IMR-90 (cell line): ENCODE measurements at regions not wholly inside any gene's neighbourhood (a gene's known extent, or its start where the extent isn't known, plus 50 kb on each side); places are given as distances from the start of the nearest gene placed in this dataset.

Experiments used
- ATAC-seq: fragments of 200-7000 bp; cut with Tn5 transposase; 2 replicates; pipeline ENCODE4 v1.9.1; 2020; ENCODE audit warnings: low read depth, mild to moderate bottlenecking, moderate library complexity
- BruUV-seq: library from RNA; stranded (reverse); fragments of 400-500 nt; replicated peaks from 2 replicates; lab custom pipeline; 2021; lab: Mats Ljungman, UMichigan
- CTCF ChIA-PET: fragments of 300-600 bp; formaldehyde crosslinking; extraction: SDS; loops from one replicate; lab custom pipeline; 2021; ENCODE audit warnings: antibody characterized with exemption; lab: Yijun Ruan, JAX
- POLR2A ChIA-PET: fragments of 300-600 bp; sonication (Branson Sonifier 250); formaldehyde crosslinking; loops from one replicate; lab custom pipeline; 2022; ENCODE audit warnings: antibody characterized with exemption; ENCODE audit not compliant: unreplicated experiment; lab: Charles Lee
- DNase-seq: peaks from one replicate; pipeline ENCODE4 v3.0.0; 2013
- H2AFZ ChIP-seq: replicated peaks from 2 replicates; pipeline ENCODE3; 2013; ENCODE audit warnings: low read length, mild to moderate bottlenecking; ENCODE audit not compliant: poor library complexity
- H2AK5ac ChIP-seq: 2 replicates; pipeline ENCODE4 v1.6.1; 2013; ENCODE audit warnings: low read depth, low read length, inconsistent platforms
- H2AK9ac ChIP-seq: replicated peaks from 2 replicates; pipeline ENCODE3; 2013; ENCODE audit warnings: mild to moderate bottlenecking, low read depth, low read length, moderate library complexity; ENCODE audit not compliant: poor library complexity
- H2BK120ac ChIP-seq: 2 replicates; pipeline ENCODE4 v1.6.1; 2013; ENCODE audit warnings: low read depth, low read length, inconsistent platforms
- H2BK15ac ChIP-seq: 3 replicates; pipeline ENCODE4 v1.6.1; 2013; ENCODE audit warnings: low read depth, low read length, inconsistent platforms
- H2BK20ac ChIP-seq: 2 replicates; pipeline ENCODE4 v1.6.1; 2013; ENCODE audit warnings: low read depth, mild to moderate bottlenecking, inconsistent platforms, low read length, moderate library complexity
- H2BK5ac ChIP-seq: 2 replicates; pipeline ENCODE4 v1.6.1; 2013; ENCODE audit warnings: mild to moderate bottlenecking, low read depth, low read length, inconsistent platforms; ENCODE audit not compliant: poor library complexity, severe bottlenecking
- H3K14ac ChIP-seq: replicated peaks from 2 replicates; pipeline ENCODE4 v1.6.1; 2013; ENCODE audit warnings: low read depth, low read length, inconsistent platforms
- H3K18ac ChIP-seq: 2 replicates; pipeline ENCODE4 v1.6.1; 2013; ENCODE audit warnings: low read depth, low read length, control low read depth
- H3K23ac ChIP-seq: 2 replicates; pipeline ENCODE4 v1.6.1; 2013; ENCODE audit warnings: low read depth, low read length, inconsistent platforms
- H3K27ac ChIP-seq: 2 replicates; pipeline ENCODE4 v1.5.1; 2013; ENCODE audit warnings: mild to moderate bottlenecking, control low read depth, low read length; ENCODE audit not compliant: insufficient read depth
- H3K27me3 ChIP-seq: 2 replicates; pipeline ENCODE4 v1.6.1; 2013; ENCODE audit warnings: low read length; ENCODE audit not compliant: control insufficient read depth, insufficient read depth
- H3K36me3 ChIP-seq: 2 replicates; pipeline ENCODE4 v1.6.1; 2013; ENCODE audit warnings: low read length, mixed read lengths; ENCODE audit not compliant: control insufficient read depth, insufficient read depth
- H3K4ac ChIP-seq: 2 replicates; pipeline ENCODE4 v1.6.1; 2013; ENCODE audit warnings: low read depth, low read length, inconsistent platforms
- H3K4me1 ChIP-seq: 2 replicates; pipeline ENCODE4 v1.6.1; 2013; ENCODE audit warnings: low read length, mixed read lengths; ENCODE audit not compliant: control insufficient read depth, insufficient read depth
- H3K4me2 ChIP-seq: 2 replicates; pipeline ENCODE4 v1.6.1; 2013; ENCODE audit warnings: low read depth, mild to moderate bottlenecking, control low read depth, low read length, moderate library complexity
- H3K4me3 ChIP-seq: 2 replicates; pipeline ENCODE4 v1.5.1; 2013; ENCODE audit warnings: low read depth, mild to moderate bottlenecking, control low read depth, low read length, moderate library complexity; ENCODE audit not compliant: insufficient read depth
- H3K56ac ChIP-seq: 2 replicates; pipeline ENCODE4 v1.6.1; 2013; ENCODE audit warnings: low read length, inconsistent platforms; ENCODE audit not compliant: insufficient read depth; ENCODE audit errors: extremely low read depth
- H3K79me1 ChIP-seq, 2 experiments: 2 replicates each; pipeline ENCODE4 v1.6.1; 2013; ENCODE audit warnings: low read length in 2 of 2, inconsistent platforms in 1 of 2, low read depth in 1 of 2
- H3K9ac ChIP-seq: 2 replicates; pipeline ENCODE4 v1.6.1; 2013; ENCODE audit warnings: low read depth, low read length, control low read depth
- H3K9me1 ChIP-seq: 2 replicates; pipeline ENCODE4 v1.6.1; 2013; ENCODE audit warnings: low read length, inconsistent platforms; ENCODE audit not compliant: insufficient read depth
- H3K9me3 ChIP-seq: 2 replicates; pipeline ENCODE4 v1.6.1; 2013; ENCODE audit warnings: low read length; ENCODE audit not compliant: control insufficient read depth, insufficient read depth
- H4K20me1 ChIP-seq: 2 replicates; pipeline ENCODE4 v1.6.1; 2013; ENCODE audit warnings: low read length, inconsistent platforms; ENCODE audit not compliant: insufficient read depth
- H4K5ac ChIP-seq: 2 replicates; pipeline ENCODE4 v1.6.1; 2013; ENCODE audit warnings: mild to moderate bottlenecking, low read depth, low read length, control low read depth
- H4K8ac ChIP-seq, 2 experiments: 2 replicates each; pipeline ENCODE4 v1.6.1; 2013; ENCODE audit warnings: low read depth in 2 of 2, low read length in 2 of 2, control low read depth in 1 of 2, inconsistent platforms in 1 of 2
- H4K91ac ChIP-seq: 2 replicates; pipeline ENCODE4 v1.6.1; 2013; ENCODE audit warnings: low read depth, low read length, inconsistent platforms; ENCODE audit not compliant: insufficient read depth
- CEBPB ChIP-seq: IDR thresholded peaks from 2 replicates; pipeline ENCODE4 v1.6.1; 2012; ENCODE audit warnings: low read depth, low read length, improper control_type of control experiment
- POLR2A ChIP-seq: IDR thresholded peaks from 2 replicates; pipeline ENCODE4 v1.6.1; 2012; ENCODE audit warnings: mild to moderate bottlenecking, low read depth, low read length
- RCOR1 ChIP-seq: IDR thresholded peaks from 2 replicates; pipeline ENCODE4 v1.6.1; 2012; ENCODE audit warnings: mild to moderate bottlenecking, low read length, improper control_type of control experiment; ENCODE audit not compliant: insufficient replicate concordance
- whole genome bisulfite sequencing, 2 experiments: methylation state at CpG; one replicate each; pipeline versions ENCODE4 v1.1.5 to v1.1.7; 2013; ENCODE audit warnings: missing lambda C conversion rate in 2 of 2; ENCODE audit not compliant: insufficient read length in 1 of 2; ENCODE audit errors: extremely low coverage in 2 of 2; 5-methylcytosine and 5-hydroxymethylcytosine counted together
- dilution Hi-C: fragments of 300-500 bp; cut with HindIII; formaldehyde crosslinking; loops from one replicate; pipeline ENCODE4 v1.14.3; 2018; ENCODE audit warnings: low sequenced_read_pairs; ENCODE audit not compliant: unreplicated experiment
- in situ Hi-C: fragments of 300-500 bp; cut with MboI; formaldehyde crosslinking; loops from 3 replicates; pipeline ENCODE4 v1.14.3; 2019; ENCODE audit warnings: low sequenced_read_pairs, inconsistent platforms, mixed read lengths
- intact Hi-C: fragments of 100-400 bp; cut with micrococcal nuclease; formaldehyde crosslinking; loops from 2 replicates; pipeline ENCODE4 v1.10.0; 2022
- TF ChIP-seq, protein P1 (sequence below): fragments of 150-350 bp; IDR thresholded peaks from 2 replicates; pipeline ENCODE4 v1.6.1; 2017; ENCODE audit warnings: mild to moderate bottlenecking, antibody characterized with exemption, low read length, low read depth

GRCh38 chr5:133785182-133785581 lies 172.8 kb upstream of the FSTL4 start:
- H3K56ac ChIP-seq = no peak overlapping the region
- POLR2A ChIA-PET = no interaction called here

More at GRCh38 chr5:133785182-133785581, 172.8 kb upstream of the FSTL4 start:
- no peak overlapping the region for H3K9ac ChIP-seq
- ATAC-seq (no peak), DNase-seq (no peak)
- no peak overlapping the region for H2BK5ac ChIP-seq
- H3K9me3 ChIP-seq = no peaks in the 10 kb centered on the region
- H3K79me1 ChIP-seq = no peaks in the 10 kb centered on the region
- in situ Hi-C loops = no loop called here
- H2BK15ac ChIP-seq = no peak overlapping the region
- no peak overlapping the region for H3K4ac ChIP-seq
- BruUV-seq = no TSS peak
- dilution Hi-C loops = no loop called here
- H3K27ac ChIP-seq = no peak overlapping the region
- H3K4me2 ChIP-seq = no peak overlapping the region
- H3K36me3 ChIP-seq = no peaks in the 10 kb centered on the region
- no peak overlapping the region for H3K23ac ChIP-seq
- no peak overlapping the region for H2AK5ac ChIP-seq
- no peak overlapping the region for H3K4me3 ChIP-seq
- H2BK120ac ChIP-seq = no peak overlapping the region
- 13% methylated on average over 3 of the region's 3 CpGs; no CpG with 5 or more reads in 1 of the 2 experiments for WGBS, 2 experiments
- no peak overlapping the region for H2AK9ac ChIP-seq
- peaks cover 7% of the 10 kb centered on the region for H3K27me3 ChIP-seq
- CTCF ChIA-PET = no interaction called here
- H4K8ac ChIP-seq = no peak overlapping the region
- H3K4me1 ChIP-seq = no peaks in the 10 kb centered on the region
- intact Hi-C loops = no loop called here
- H2AFZ ChIP-seq = peak overlapping the region; percentile 27
- H2BK20ac ChIP-seq = no peak overlapping the region
- no peaks in the 10 kb centered on the region for H3K9me1 ChIP-seq
- TF ChIP-seq, protein P1, sequence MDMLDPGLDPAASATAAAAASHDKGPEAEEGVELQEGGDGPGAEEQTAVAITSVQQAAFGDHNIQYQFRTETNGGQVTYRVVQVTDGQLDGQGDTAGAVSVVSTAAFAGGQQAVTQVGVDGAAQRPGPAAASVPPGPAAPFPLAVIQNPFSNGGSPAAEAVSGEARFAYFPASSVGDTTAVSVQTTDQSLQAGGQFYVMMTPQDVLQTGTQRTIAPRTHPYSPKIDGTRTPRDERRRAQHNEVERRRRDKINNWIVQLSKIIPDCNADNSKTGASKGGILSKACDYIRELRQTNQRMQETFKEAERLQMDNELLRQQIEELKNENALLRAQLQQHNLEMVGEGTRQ = no peak
- TF ChIP-seq RCOR1 (no peak), POLR2A (no peak), CEBPB (no peak)
- H3K18ac ChIP-seq = no peak overlapping the region
- H3K14ac ChIP-seq = no peak overlapping the region
- H4K91ac ChIP-seq = no peak overlapping the region
- H4K20me1 ChIP-seq = no peaks in the 10 kb centered on the region
- H4K5ac ChIP-seq = no peak overlapping the region
